ENCODE measurements at regions not wholly inside any gene's neighbourhood (a gene's known extent, or its start where the extent isn't known, plus 50 kb on each side); places are given as distances from the start of the nearest gene placed in this dataset.

GRCh38 chr13:26989261-26989956, 182.2 kb downstream of the USP12 start (continued):
- TF ChIP-seq RELB (IDR thresholded peaks at IDR 0.05; ENCODE audit: low read depth), result no peak
- no peak for TF ChIP-seq MEF2A (IDR thresholded peaks at IDR 0.05; ENCODE audit: insufficient read depth, low read depth, low read length)
- TF ChIP-seq RCOR1 (conservative IDR thresholded peaks at IDR 0.05; ENCODE audit: low read depth, low read length), result no peak
- no peak for TF ChIP-seq NKRF (conservative IDR thresholded peaks at IDR 0.05)
- no peak for TF ChIP-seq EZH2 (IDR thresholded peaks at IDR 0.05; ENCODE audit: borderline replicate concordance, control insufficient read depth, low read depth, low read length)
- TF ChIP-seq CEBPZ (IDR thresholded peaks at IDR 0.05; ENCODE audit: low read depth, low read length), result no peak
- no peak for TF ChIP-seq ZNF687 (IDR thresholded peaks at IDR 0.05)
- no peak for TF ChIP-seq ZZZ3 (IDR thresholded peaks at IDR 0.05; ENCODE audit: control insufficient read depth, insufficient read length, low read depth)
- no peak for TF ChIP-seq MTA2 (IDR thresholded peaks at IDR 0.05; ENCODE audit: low read depth)
- no peak for TF ChIP-seq SREBF1 (IDR thresholded peaks at IDR 0.05; ENCODE audit: low read length)

Data from GM12878 (cell line).